ENCODE measurements at regions not wholly inside any gene's neighbourhood (a gene's known extent, or its start where the extent isn't known, plus 50 kb on each side); places are given as distances from the start of the nearest gene placed in this dataset.

- no peak for ATAC-seq (ENCODE audit: low read depth)
Observed at GRCh38 chr12:97140355-97140754, 233.3 kb downstream of the NEDD1 start.

More at GRCh38 chr12:97140355-97140754, 233.3 kb downstream of the NEDD1 start:
- H3K4me3 Mint-ChIP-seq: no peak overlapping the region
- Histone ChIP-seq H4K20me1 (ENCODE audit: control insufficient read depth, insufficient read depth, low read length, poor library complexity, severe bottlenecking) (no peaks in the 10 kb centered on the region), H3K27me3 (replicated peaks in 1 of 4; ENCODE audit: control extremely low read depth in 1 of 4, control insufficient read depth in 3 of 4, insufficient read depth in 4 of 4, low read length in 3 of 4) (peaks cover 0 to 4% (median 0%) of the 10 kb centered on the region in 4 experiments), H3K4me1 (ENCODE audit: control insufficient read depth in 2 of 2, insufficient read depth in 2 of 2, low read length in 2 of 2) (no peaks in the 10 kb centered on the region), H3K9me3 (ENCODE audit: control extremely low read depth in 1 of 3, control insufficient read depth in 2 of 3, insufficient read depth in 1 of 3, low read length in 2 of 3) (no peaks in the 10 kb centered on the region), H3K79me2 (ENCODE audit: control insufficient read depth, insufficient read depth, low read length) (no peaks in the 10 kb centered on the region), H3K27ac (ENCODE audit: low read length in 2 of 2) (no peak overlapping the region), H3K36me3 (replicated peaks in 1 of 2; ENCODE audit: control extremely low read depth in 1 of 2, control insufficient read depth in 1 of 2, extremely low read depth in 1 of 2, insufficient read depth in 2 of 2, low read length in 1 of 2) (no peaks in the 10 kb centered on the region), H3K9ac (ENCODE audit: low read length) (no peak overlapping the region), H2AFZ (ENCODE audit: insufficient read depth, low read depth, low read length, poor library complexity, severe bottlenecking) (no peak overlapping the region), H3K4me3 (ENCODE audit: control extremely low read depth in 1 of 5, extremely low read depth in 1 of 5, insufficient read depth in 1 of 5, low read depth in 2 of 5, low read length in 4 of 5) (no peak overlapping the region), H3K4me2 (replicated peaks; ENCODE audit: low read depth, low read length, poor library complexity, severe bottlenecking) (no peak overlapping the region)
- intact Hi-C loops (cut with micrococcal nuclease): no loop called here
- H3K27me3 Mint-ChIP-seq: peaks cover 38% of the 10 kb centered on the region
- no peak overlapping the region for H3K27ac Mint-ChIP-seq
- H3K9me3 Mint-ChIP-seq (ENCODE audit: insufficient read depth): no peaks in the 10 kb centered on the region
- CTCF ChIA-PET: interaction anchor here (1.4 to 1.6 kb wide), 2 partner anchors 8 to 169 kb away, joined by 4 to 5 read pairs; no protein-coding TSS in a partner anchor
- POLR2A ChIA-PET: no interaction called here
- H3K4me1 Mint-ChIP-seq: no peaks in the 10 kb centered on the region
- no peak for TF ChIP-seq CTCF (IDR thresholded peaks at IDR 0.05)
- TF ChIP-seq EZH2 (IDR thresholded peaks at IDR 0.05; ENCODE audit: borderline replicate concordance, insufficient read depth, low read depth, low read length, poor library complexity, severe bottlenecking): no peak
- WGBS (ENCODE audit: insufficient coverage): 31% methylated on average over 4 of the region's 4 CpGs
- no peak for DNase-seq

Data from B cell (primary cell).